Epithelial cell of proximal tubule (primary cell): ENCODE measurements at regions not wholly inside any gene's neighbourhood (a gene's known extent, or its start where the extent isn't known, plus 50 kb on each side); places are given as distances from the start of the nearest gene placed in this dataset.

ENCODE experiments used
- DNase-seq: peaks from one replicate; pipeline ENCODE4 v3.0.0-alpha.2; 2011; ENCODE audit warnings: low read depth
- H3K4me3 ChIP-seq: 2 replicates; pipeline ENCODE4 v1.5.1; 2011; ENCODE audit warnings: low read depth, mild to moderate bottlenecking, low read length
- TF ChIP-seq, protein P1 (sequence below): conservative IDR thresholded peaks from 2 replicates; pipeline ENCODE4 v1.5.1; 2012; ENCODE audit warnings: low read depth, mild to moderate bottlenecking, low read length

GRCh38 chr13:76239031-76239680, 603.0 kb downstream of the LMO7 start:
- no peak overlapping the region for H3K4me3 ChIP-seq
- DNase-seq = no peak
- TF ChIP-seq, protein P1, sequence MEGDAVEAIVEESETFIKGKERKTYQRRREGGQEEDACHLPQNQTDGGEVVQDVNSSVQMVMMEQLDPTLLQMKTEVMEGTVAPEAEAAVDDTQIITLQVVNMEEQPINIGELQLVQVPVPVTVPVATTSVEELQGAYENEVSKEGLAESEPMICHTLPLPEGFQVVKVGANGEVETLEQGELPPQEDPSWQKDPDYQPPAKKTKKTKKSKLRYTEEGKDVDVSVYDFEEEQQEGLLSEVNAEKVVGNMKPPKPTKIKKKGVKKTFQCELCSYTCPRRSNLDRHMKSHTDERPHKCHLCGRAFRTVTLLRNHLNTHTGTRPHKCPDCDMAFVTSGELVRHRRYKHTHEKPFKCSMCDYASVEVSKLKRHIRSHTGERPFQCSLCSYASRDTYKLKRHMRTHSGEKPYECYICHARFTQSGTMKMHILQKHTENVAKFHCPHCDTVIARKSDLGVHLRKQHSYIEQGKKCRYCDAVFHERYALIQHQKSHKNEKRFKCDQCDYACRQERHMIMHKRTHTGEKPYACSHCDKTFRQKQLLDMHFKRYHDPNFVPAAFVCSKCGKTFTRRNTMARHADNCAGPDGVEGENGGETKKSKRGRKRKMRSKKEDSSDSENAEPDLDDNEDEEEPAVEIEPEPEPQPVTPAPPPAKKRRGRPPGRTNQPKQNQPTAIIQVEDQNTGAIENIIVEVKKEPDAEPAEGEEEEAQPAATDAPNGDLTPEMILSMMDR = no peak

DNA sequence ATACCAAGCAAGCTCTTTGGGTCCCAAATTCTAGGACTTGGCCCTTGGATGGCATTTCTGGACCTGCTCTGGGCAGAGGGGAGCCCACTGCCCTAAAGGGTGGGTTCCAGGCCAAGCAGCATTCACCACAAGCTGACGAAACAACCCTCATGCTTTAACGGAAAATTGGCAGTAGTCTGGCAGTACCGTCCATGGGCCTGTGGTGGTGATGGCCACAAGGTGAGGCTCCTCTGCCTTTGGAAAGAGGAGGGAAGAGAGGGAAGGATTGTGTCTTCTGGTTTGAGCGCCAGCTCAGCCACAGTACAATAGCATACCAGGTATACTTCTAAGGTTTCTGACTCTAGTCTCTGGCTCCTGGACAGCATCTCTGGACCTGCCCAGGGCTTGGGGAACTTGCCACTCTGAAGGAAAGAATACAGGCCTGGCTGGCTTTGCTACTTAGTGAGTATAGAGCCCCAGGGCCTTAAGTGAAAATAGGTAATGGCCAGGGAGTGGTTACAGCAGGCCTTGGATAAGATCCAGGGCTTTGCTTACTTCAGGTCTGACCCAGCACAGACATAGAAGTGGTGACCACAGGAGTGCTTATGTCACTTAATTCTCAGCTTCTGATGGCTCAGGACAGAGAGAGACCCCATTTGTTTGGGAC, 595.5 kb downstream of the LMO7 start:
- TF ChIP-seq, protein P1 = no peak
- no peak for DNase-seq
- H3K4me3 ChIP-seq = no peak overlapping the region

GRCh38 chr13:76229281-76229680, 593.2 kb downstream of the LMO7 start:
- H3K4me3 ChIP-seq = no peak overlapping the region
- DNase-seq = no peak
- TF ChIP-seq, protein P1 = no peak

GRCh38 chr13:76226941-76227340, 590.8 kb downstream of the LMO7 start:
- no peak for DNase-seq
- no peak overlapping the region for H3K4me3 ChIP-seq
- TF ChIP-seq, protein P1 = no peak

DNA sequence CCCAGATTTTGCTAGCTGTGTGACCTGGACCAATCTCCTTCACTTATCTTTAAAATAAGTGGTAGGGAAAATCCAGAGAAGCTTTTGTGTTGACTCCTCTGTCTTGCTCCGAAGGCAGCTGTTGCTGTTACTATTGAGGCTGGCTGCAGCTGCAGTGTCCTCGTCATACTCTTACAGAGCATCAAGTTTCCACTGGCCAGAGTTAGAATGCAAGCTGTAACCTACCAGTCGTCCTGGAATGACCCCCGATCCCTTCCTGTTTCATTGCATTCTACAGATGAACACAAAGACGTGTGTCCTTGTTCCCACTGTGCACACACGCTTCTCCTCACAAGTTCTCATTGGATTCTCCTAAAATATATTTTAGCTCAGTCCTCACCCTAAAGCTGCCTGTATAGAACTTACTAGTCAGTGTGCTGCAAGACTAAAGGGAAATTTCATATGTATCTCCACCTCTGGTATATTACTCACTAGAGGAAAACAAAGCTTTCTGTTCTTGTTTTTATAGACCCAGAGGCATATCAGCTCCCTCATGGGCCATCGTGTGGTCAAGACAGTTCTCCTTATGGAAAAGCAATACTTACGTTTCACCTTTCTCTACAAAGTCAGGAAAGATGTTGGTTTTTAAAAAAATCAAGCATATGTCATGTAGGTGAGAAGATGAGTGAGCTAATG, 589.8 kb downstream of the LMO7 start:
- no peak for DNase-seq
- TF ChIP-seq, protein P1 = no peak
- H3K4me3 ChIP-seq = no peak overlapping the region

- H3K4me3 ChIP-seq = no peak overlapping the region
- DNase-seq = no peak
- TF ChIP-seq, protein P1 = no peak
These were observed 587.9 kb downstream of the LMO7 start for GRCh38 chr13:76223999-76224398.
